Keratinocyte (primary cell): ENCODE measurements at regions not wholly inside any gene's neighbourhood (a gene's known extent, or its start where the extent isn't known, plus 50 kb on each side); places are given as distances from the start of the nearest gene placed in this dataset.

Experiments
- DNase-seq: peaks from one replicate; pipeline ENCODE4 v3.0.0-alpha.2; 2011; ENCODE audit warnings: low read depth, missing footprints, low spot score
- FAIRE-seq: peaks from 2 replicates; lab custom pipeline; 2011; peaks lifted over from hg19 to GRCh38; lab: Jason Lieb, UNC
- H2AFZ ChIP-seq: 2 replicates; pipeline ENCODE4 v1.6.0; 2012; ENCODE audit warnings: low read length, control low read depth, inconsistent platforms; ENCODE audit not compliant: control insufficient read depth
- H3K27ac ChIP-seq: 2 replicates; pipeline ENCODE4 v1.5.1; 2011; ENCODE audit warnings: low read length; ENCODE audit not compliant: control insufficient read depth, insufficient read depth
- H3K27me3 ChIP-seq: 3 replicates; pipeline ENCODE4 v1.6.0; 2011; ENCODE audit warnings: low read length; ENCODE audit not compliant: control insufficient read depth, insufficient read depth; ENCODE audit errors: extremely low read depth
- H3K36me3 ChIP-seq, 2 experiments: 2 replicates in 1 of 2; 3 replicates in 1 of 2; pipeline ENCODE4 v1.5.1; 2011; ENCODE audit warnings: low read length in 2 of 2, mild to moderate bottlenecking in 1 of 2; ENCODE audit not compliant: control insufficient read depth in 2 of 2, insufficient read depth in 2 of 2; ENCODE audit errors: extremely low read depth in 1 of 2
- H3K4me1 ChIP-seq: 3 replicates; pipeline ENCODE4 v1.5.1; 2011; ENCODE audit warnings: low read length; ENCODE audit not compliant: control insufficient read depth, insufficient read depth; ENCODE audit errors: extremely low read depth
- H3K4me2 ChIP-seq: 3 replicates; pipeline ENCODE4 v1.6.0; 2011; ENCODE audit warnings: low read depth, low read length; ENCODE audit not compliant: control insufficient read depth, insufficient read depth; ENCODE audit errors: extremely low read depth
- H3K4me3 ChIP-seq, 3 experiments: fragments of 200-600 bp in 1 of 3; sonication (generic) in 1 of 3; 2 replicates in 2 of 3; 3 replicates in 1 of 3; pipeline ENCODE4 v1.5.1; 2011 to 2016; ENCODE audit warnings: low read length in 3 of 3, mild to moderate bottlenecking in 3 of 3, control low read depth in 2 of 3, inconsistent platforms in 1 of 3, low read depth in 1 of 3, mixed read lengths in 1 of 3, mixed run types in 1 of 3, moderate library complexity in 1 of 3; ENCODE audit not compliant: control insufficient read depth in 2 of 3, insufficient read depth in 2 of 3; ENCODE audit errors: extremely low read depth in 1 of 3
- H3K79me2 ChIP-seq: 2 replicates; pipeline ENCODE4 v1.6.0; 2012; ENCODE audit warnings: low read length; ENCODE audit not compliant: control insufficient read depth, insufficient read depth
- H3K9ac ChIP-seq: 3 replicates; pipeline ENCODE4 v1.6.0; 2011; ENCODE audit warnings: low read length; ENCODE audit not compliant: control insufficient read depth, insufficient read depth; ENCODE audit errors: extremely low read depth
- H3K9me1 ChIP-seq: 3 replicates; pipeline ENCODE4 v1.6.0; 2011; ENCODE audit warnings: low read length; ENCODE audit not compliant: control insufficient read depth, insufficient read depth; ENCODE audit errors: extremely low read depth
- H3K9me3 ChIP-seq: 2 replicates; pipeline ENCODE4 v1.5.1; 2012; ENCODE audit warnings: low read depth, low read length; ENCODE audit not compliant: control insufficient read depth
- H4K20me1 ChIP-seq: 3 replicates; pipeline ENCODE4 v1.6.0; 2011; ENCODE audit warnings: low read length; ENCODE audit not compliant: control insufficient read depth, insufficient read depth; ENCODE audit errors: extremely low read depth
- EZH2 ChIP-seq: IDR thresholded peaks from one replicate; pipeline ENCODE4 v1.6.1; 2012; ENCODE audit warnings: inconsistent platforms, mild to moderate bottlenecking, low read length, moderate library complexity
- dilution Hi-C: fragments of 300-500 bp; cut with MboI; formaldehyde crosslinking; loops from one replicate; pipeline ENCODE4 v1.7.0; 2020; ENCODE audit warnings: low sequenced_read_pairs; ENCODE audit not compliant: extremely low pct_ligation_motif_present
- TF ChIP-seq, protein P1 (sequence below), 3 experiments: IDR thresholded peaks in 1 of 3; conservative IDR thresholded peaks in 1 of 3; optimal IDR thresholded peaks in 1 of 3; 2 replicates in 2 of 3; 3 replicates in 1 of 3; pipeline versions ENCODE3 to v1.5.1; 2011; ENCODE audit warnings: low read length in 3 of 3, mild to moderate bottlenecking in 3 of 3, moderate library complexity in 2 of 3, control low read depth in 1 of 3, inconsistent platforms in 1 of 3; ENCODE audit not compliant: insufficient read depth in 2 of 3; ENCODE audit errors: extremely low read depth in 1 of 3

DNA sequence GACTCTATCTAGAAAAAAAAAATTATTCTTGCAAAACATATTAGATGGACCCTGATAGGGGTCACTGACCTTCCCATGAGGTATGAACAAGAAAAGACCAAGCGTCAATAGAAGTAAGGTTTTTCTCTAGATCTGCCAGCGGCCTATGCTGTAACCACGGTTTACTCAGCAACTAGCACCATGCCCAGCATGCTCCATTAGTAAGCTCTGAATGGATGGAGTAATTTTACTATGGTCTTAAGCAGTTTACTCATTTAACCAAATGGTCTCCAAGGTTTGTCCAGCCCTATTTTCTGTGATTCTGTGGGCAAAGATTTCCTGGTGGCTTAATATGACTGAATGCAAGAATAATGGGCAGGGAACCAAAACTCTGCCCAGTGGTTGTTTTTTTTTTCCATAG is 113.9 kb downstream of the ADSS2 start:
- no peak for DNase-seq
- H2AFZ ChIP-seq: no peak overlapping the region
- no peaks in the 10 kb centered on the region for H3K27me3 ChIP-seq
- no peak for FAIRE-seq
- no peak overlapping the region for H3K9ac ChIP-seq
- TF ChIP-seq, protein P1, sequence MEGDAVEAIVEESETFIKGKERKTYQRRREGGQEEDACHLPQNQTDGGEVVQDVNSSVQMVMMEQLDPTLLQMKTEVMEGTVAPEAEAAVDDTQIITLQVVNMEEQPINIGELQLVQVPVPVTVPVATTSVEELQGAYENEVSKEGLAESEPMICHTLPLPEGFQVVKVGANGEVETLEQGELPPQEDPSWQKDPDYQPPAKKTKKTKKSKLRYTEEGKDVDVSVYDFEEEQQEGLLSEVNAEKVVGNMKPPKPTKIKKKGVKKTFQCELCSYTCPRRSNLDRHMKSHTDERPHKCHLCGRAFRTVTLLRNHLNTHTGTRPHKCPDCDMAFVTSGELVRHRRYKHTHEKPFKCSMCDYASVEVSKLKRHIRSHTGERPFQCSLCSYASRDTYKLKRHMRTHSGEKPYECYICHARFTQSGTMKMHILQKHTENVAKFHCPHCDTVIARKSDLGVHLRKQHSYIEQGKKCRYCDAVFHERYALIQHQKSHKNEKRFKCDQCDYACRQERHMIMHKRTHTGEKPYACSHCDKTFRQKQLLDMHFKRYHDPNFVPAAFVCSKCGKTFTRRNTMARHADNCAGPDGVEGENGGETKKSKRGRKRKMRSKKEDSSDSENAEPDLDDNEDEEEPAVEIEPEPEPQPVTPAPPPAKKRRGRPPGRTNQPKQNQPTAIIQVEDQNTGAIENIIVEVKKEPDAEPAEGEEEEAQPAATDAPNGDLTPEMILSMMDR (optimal IDR thresholded peaks at IDR 0.05 in 1 of 3, IDR thresholded peaks at IDR 0.05 in 1 of 3, conservative IDR thresholded peaks at IDR 0.05 in 1 of 3; ENCODE audit: extremely low read depth in 1 of 3, insufficient read depth in 2 of 3, low read length in 3 of 3): no peak
- TF ChIP-seq EZH2: no peak
- no peak overlapping the region for H3K4me2 ChIP-seq
- H3K79me2 ChIP-seq: no peaks in the 10 kb centered on the region
- no peak overlapping the region for H3K4me3 ChIP-seq
- no peaks in the 10 kb centered on the region for H3K9me1 ChIP-seq
- H3K4me1 ChIP-seq: peaks cover 11% of the 10 kb centered on the region
- no peaks in the 10 kb centered on the region for H3K36me3 ChIP-seq
- H4K20me1 ChIP-seq: no peaks in the 10 kb centered on the region
- no peaks in the 10 kb centered on the region for H3K9me3 ChIP-seq
- dilution Hi-C loops: no loop called here
- H3K27ac ChIP-seq: no peak overlapping the region

DNA sequence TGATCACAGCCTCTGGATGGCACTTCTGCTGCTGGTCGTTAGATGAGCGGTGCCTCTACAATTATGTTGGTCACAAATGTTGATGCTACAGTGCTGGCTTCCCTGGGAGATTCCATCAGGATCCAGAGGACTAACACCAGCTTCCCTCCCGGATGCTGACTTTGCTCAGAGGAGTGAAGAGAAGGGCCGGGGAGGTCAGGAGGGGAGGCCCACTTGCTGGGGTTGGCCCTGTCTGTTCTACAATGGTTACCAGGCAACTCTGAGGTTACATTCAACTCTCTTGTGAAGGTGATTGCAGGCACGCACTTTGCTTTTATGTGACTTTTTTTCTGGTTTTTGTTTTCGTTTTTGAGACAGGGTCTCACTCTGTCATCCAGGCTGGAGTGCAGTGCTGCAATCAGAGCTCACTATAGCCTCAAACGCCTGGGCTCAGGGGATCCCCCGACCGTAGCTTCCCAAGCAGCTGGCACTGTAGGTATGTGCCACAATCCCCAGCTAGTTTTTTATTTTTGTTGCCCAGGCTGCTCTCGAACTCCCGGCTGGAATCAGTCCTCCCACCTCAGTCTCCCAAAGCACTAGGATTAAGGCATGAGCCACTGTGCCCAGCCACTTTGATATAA is 112.5 kb downstream of the ADSS2 start:
- Histone ChIP-seq H2AFZ (no peak overlapping the region), H3K4me1 (peaks cover 11% of the 10 kb centered on the region), H3K4me3 (no peak overlapping the region), H4K20me1 (no peaks in the 10 kb centered on the region), H3K9ac (no peak overlapping the region), H3K4me2 (no peak overlapping the region), H3K27ac (no peak overlapping the region), H3K9me3 (no peaks in the 10 kb centered on the region), H3K9me1 (no peaks in the 10 kb centered on the region), H3K79me2 (no peaks in the 10 kb centered on the region), H3K36me3 (no peaks in the 10 kb centered on the region), H3K27me3 (no peaks in the 10 kb centered on the region)
- DNase-seq (no peak), FAIRE-seq (no peak)
- no peak for TF ChIP-seq EZH2
- TF ChIP-seq, protein P1 (optimal IDR thresholded peaks at IDR 0.05 in 1 of 3, IDR thresholded peaks at IDR 0.05 in 1 of 3, conservative IDR thresholded peaks at IDR 0.05 in 1 of 3; ENCODE audit: extremely low read depth in 1 of 3, insufficient read depth in 2 of 3, low read length in 3 of 3): no peak
- dilution Hi-C loops: no loop called here
